Loucy (cell line): ENCODE measurements at regions not wholly inside any gene's neighbourhood (a gene's known extent, or its start where the extent isn't known, plus 50 kb on each side); places are given as distances from the start of the nearest gene placed in this dataset.

Experiments
- H2AFZ ChIP-seq: fragments of 200-600 bp; sonication (generic); 2 replicates; pipeline ENCODE4 v1.6.0; 2016; ENCODE audit warnings: antibody characterized with exemption, mild to moderate bottlenecking, low read length, moderate library complexity
- H3F3A ChIP-seq: fragments of 200-600 bp; 2 replicates; pipeline ENCODE4 v1.6.0; 2016; ENCODE audit warnings: antibody characterized with exemption, low read depth, mild to moderate bottlenecking
- H3K27me3 ChIP-seq: fragments of 200-600 bp; sonication (generic); 2 replicates; pipeline ENCODE4 v1.6.1; 2014; ENCODE audit warnings: low read length, mild to moderate bottlenecking; ENCODE audit not compliant: insufficient read depth, poor library complexity, severe bottlenecking
- H3K36me3 ChIP-seq: fragments of 200-600 bp; sonication (generic); 2 replicates; pipeline ENCODE4 v1.6.1; 2016; ENCODE audit warnings: low read length; ENCODE audit not compliant: insufficient read depth
- H3K4me1 ChIP-seq: fragments of 200-600 bp; sonication (generic); 2 replicates; pipeline ENCODE4 v1.5.1; 2014; ENCODE audit warnings: low read length, mild to moderate bottlenecking; ENCODE audit not compliant: insufficient read depth, poor library complexity, severe bottlenecking
- H3K4me2 ChIP-seq: fragments of 200-600 bp; sonication (generic); 2 replicates; pipeline ENCODE4 v1.6.0; 2014; ENCODE audit warnings: antibody characterized with exemption, low read length, low read depth, mild to moderate bottlenecking; ENCODE audit not compliant: poor library complexity, severe bottlenecking
- H3K4me3 ChIP-seq: fragments of 200-600 bp; sonication (generic); 2 replicates; pipeline ENCODE4 v1.5.1; 2014; ENCODE audit warnings: low read length, mild to moderate bottlenecking, mixed read lengths; ENCODE audit not compliant: poor library complexity, severe bottlenecking
- H3K79me2 ChIP-seq: fragments of 200-600 bp; sonication (generic); 2 replicates; pipeline ENCODE4 v1.6.1; 2014; ENCODE audit warnings: low read length; ENCODE audit not compliant: insufficient read depth
- H3K9ac ChIP-seq: fragments of 200-600 bp; sonication (generic); 2 replicates; pipeline ENCODE4 v1.6.0; 2014; ENCODE audit warnings: mild to moderate bottlenecking, low read depth, low read length, moderate library complexity; ENCODE audit not compliant: poor library complexity, severe bottlenecking
- H3K9me2 ChIP-seq: fragments of 200-600 bp; sonication (generic); replicated peaks from 2 replicates; pipeline ENCODE4 v1.6.1; 2016; ENCODE audit warnings: low read depth, low read length, mixed read lengths
- H3K9me3 ChIP-seq: fragments of 200-600 bp; sonication (generic); 2 replicates; pipeline ENCODE4 v1.6.1; 2014; ENCODE audit warnings: mild to moderate bottlenecking, antibody characterized with exemption, low read length, low read depth; ENCODE audit not compliant: insufficient read depth
- H4K20me1 ChIP-seq: fragments of 200-600 bp; sonication (generic); 2 replicates; pipeline ENCODE4 v1.6.0; 2014; ENCODE audit warnings: antibody characterized with exemption, low read length, mild to moderate bottlenecking; ENCODE audit not compliant: insufficient read depth, poor library complexity, severe bottlenecking
- EZH2phosphoT487 ChIP-seq: fragments of 200-600 bp; IDR thresholded peaks from 2 replicates; pipeline ENCODE4 v1.6.1; 2018; ENCODE audit warnings: antibody characterized with exemption, mild to moderate bottlenecking, moderate library complexity, borderline replicate concordance
- TF ChIP-seq, protein P1 (sequence below): fragments of 200-600 bp; sonication (generic); conservative IDR thresholded peaks from 2 replicates; pipeline ENCODE4 v1.5.1; 2014; ENCODE audit warnings: mild to moderate bottlenecking, antibody characterized with exemption, low read length

DNA sequence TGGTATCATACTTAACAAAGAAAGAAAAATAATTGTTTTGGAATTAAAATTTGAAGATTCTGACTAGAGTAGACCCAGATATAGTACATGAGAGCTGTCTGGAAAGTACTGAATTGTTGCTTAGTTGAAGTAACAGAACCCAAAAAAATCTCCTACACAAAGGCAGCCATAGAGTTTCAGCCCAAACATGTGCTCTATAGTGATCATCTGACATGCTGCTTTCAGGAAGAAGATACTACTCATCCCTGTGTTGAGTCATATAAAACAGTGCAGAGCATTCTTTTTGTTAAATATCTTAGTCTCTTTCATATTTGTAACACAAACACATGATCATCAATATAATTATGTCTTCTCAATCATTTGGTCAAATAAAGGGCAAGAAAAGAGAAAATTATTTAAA lies 84.8 kb upstream of the PTPRM start:
- H3K4me3 ChIP-seq: no peak overlapping the region
- H2AFZ ChIP-seq: no peak overlapping the region
- H3K4me2 ChIP-seq: no peak overlapping the region
- H3K9me2 ChIP-seq: no peaks in the 10 kb centered on the region
- H3F3A ChIP-seq: no peaks in the 10 kb centered on the region
- H3K36me3 ChIP-seq: no peaks in the 10 kb centered on the region
- H3K9me3 ChIP-seq: no peaks in the 10 kb centered on the region
- no peaks in the 10 kb centered on the region for H3K4me1 ChIP-seq
- TF ChIP-seq EZH2phosphoT487: no peak
- TF ChIP-seq, protein P1, sequence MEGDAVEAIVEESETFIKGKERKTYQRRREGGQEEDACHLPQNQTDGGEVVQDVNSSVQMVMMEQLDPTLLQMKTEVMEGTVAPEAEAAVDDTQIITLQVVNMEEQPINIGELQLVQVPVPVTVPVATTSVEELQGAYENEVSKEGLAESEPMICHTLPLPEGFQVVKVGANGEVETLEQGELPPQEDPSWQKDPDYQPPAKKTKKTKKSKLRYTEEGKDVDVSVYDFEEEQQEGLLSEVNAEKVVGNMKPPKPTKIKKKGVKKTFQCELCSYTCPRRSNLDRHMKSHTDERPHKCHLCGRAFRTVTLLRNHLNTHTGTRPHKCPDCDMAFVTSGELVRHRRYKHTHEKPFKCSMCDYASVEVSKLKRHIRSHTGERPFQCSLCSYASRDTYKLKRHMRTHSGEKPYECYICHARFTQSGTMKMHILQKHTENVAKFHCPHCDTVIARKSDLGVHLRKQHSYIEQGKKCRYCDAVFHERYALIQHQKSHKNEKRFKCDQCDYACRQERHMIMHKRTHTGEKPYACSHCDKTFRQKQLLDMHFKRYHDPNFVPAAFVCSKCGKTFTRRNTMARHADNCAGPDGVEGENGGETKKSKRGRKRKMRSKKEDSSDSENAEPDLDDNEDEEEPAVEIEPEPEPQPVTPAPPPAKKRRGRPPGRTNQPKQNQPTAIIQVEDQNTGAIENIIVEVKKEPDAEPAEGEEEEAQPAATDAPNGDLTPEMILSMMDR: no peak
- no peaks in the 10 kb centered on the region for H4K20me1 ChIP-seq
- H3K9ac ChIP-seq: no peak overlapping the region
- H3K79me2 ChIP-seq: no peaks in the 10 kb centered on the region
- H3K27me3 ChIP-seq: no peaks in the 10 kb centered on the region

DNA sequence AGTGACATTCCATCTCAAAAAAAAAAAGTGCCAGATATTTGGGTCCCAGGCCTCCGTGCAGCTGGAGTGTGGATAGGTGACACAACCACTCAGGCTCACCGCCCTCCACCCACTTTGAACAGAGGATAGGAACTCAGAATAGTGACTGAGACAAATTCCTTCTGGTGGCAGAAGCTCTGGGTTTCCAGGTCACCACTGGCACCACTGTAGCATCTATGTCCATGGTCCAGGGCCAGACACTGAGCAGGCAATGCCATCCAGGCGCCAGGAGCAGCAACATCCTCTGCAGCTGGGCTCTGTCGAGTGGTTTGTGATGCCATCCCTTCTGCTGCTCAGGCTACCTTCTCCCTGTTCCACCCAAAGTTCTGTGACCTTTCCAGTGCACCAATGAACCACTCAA lies 81.5 kb upstream of the PTPRM start:
- H2AFZ ChIP-seq: no peak overlapping the region
- no peak overlapping the region for H3K4me3 ChIP-seq
- no peak overlapping the region for H3K9ac ChIP-seq
- no peaks in the 10 kb centered on the region for H3K9me3 ChIP-seq
- no peaks in the 10 kb centered on the region for H3K27me3 ChIP-seq
- H4K20me1 ChIP-seq: no peaks in the 10 kb centered on the region
- H3F3A ChIP-seq: no peaks in the 10 kb centered on the region
- H3K4me1 ChIP-seq: no peaks in the 10 kb centered on the region
- H3K9me2 ChIP-seq: no peaks in the 10 kb centered on the region
- H3K36me3 ChIP-seq: no peaks in the 10 kb centered on the region
- no peaks in the 10 kb centered on the region for H3K79me2 ChIP-seq
- no peak overlapping the region for H3K4me2 ChIP-seq
- TF ChIP-seq EZH2phosphoT487: no peak
- TF ChIP-seq, protein P1: no peak

DNA sequence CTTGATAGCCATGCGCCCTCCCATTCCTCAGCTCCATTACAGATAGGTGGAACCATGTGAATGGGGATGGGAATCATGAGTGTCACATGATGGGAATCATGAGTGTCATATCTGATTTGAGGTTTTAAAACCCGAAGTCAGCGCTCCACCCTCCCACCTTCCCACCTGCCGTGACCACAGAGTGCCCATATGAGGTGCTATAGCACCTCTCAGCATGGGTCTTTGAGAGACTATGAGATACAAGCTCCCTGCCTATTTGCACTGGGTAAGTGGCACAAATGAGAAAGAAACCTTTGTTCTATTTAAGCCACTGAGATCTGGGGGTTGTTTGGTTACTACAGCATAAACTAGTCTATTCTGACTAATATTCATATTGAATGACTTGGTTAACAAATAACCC lies 78.5 kb upstream of the PTPRM start:
- no peaks in the 10 kb centered on the region for H3K79me2 ChIP-seq
- no peaks in the 10 kb centered on the region for H4K20me1 ChIP-seq
- TF ChIP-seq, protein P1: no peak; the same call in 1 of the 2 replicates
- no peak for TF ChIP-seq EZH2phosphoT487
- no peaks in the 10 kb centered on the region for H3K9me3 ChIP-seq
- H3K4me1 ChIP-seq: no peaks in the 10 kb centered on the region
- H3K4me3 ChIP-seq: no peak overlapping the region
- no peaks in the 10 kb centered on the region for H3K27me3 ChIP-seq
- H2AFZ ChIP-seq: no peak overlapping the region
- no peaks in the 10 kb centered on the region for H3K36me3 ChIP-seq
- H3K4me2 ChIP-seq: no peak overlapping the region
- H3K9me2 ChIP-seq: no peaks in the 10 kb centered on the region
- H3K9ac ChIP-seq: no peak overlapping the region
- no peaks in the 10 kb centered on the region for H3F3A ChIP-seq
